K562 (cell line): ENCODE measurements at regions not wholly inside any gene's neighbourhood (a gene's known extent, or its start where the extent isn't known, plus 50 kb on each side); places are given as distances from the start of the nearest gene placed in this dataset.

Source experiments
- ATAC-seq: fragments of 200-7000 bp; cut with Tn5 transposase; 3 replicates; pipeline ENCODE4 v1.9.1; 2020; ENCODE audit warnings: moderate library complexity
- BruUV-seq: library from RNA; stranded (reverse); fragments of 400-500 nt; replicated peaks from 2 replicates; lab custom pipeline; 2021; lab: Mats Ljungman, UMichigan
- CTCF ChIA-PET: fragments of 300-600 bp; formaldehyde crosslinking; extraction: SDS; loops from one replicate; lab custom pipeline; 2021; ENCODE audit warnings: low intra/inter-chr PET ratio; lab: Yijun Ruan, JAX
- POLR2A ChIA-PET: fragments of 300-600, 350-650 bp; sonication (Branson Sonifier 250); formaldehyde crosslinking; extraction: SDS; loops from one replicate; lab custom pipeline; 2021; ENCODE audit warnings: antibody characterized with exemption, inconsistent platforms; lab: Yijun Ruan, JAX
- DNase-seq, 4 experiments: peaks; one replicate each; pipeline versions ENCODE4 v3.0.0 to v3.0.0-alpha.2; 2011 to 2018; ENCODE audit warnings: low spot score in 3 of 4, mixed read lengths in 3 of 4; ENCODE audit errors: extremely low read depth in 1 of 4
- FAIRE-seq: peaks from 2 replicates; lab custom pipeline; 2011; peaks lifted over from hg19 to GRCh38; lab: Jason Lieb, UNC
- H2AFZ ChIP-seq: 2 replicates; pipeline ENCODE4 v1.6.0; 2011; ENCODE audit warnings: low read depth, low read length, control low read depth, inconsistent platforms
- H3K27ac ChIP-seq: fragments of 200-600 bp; 3 replicates; pipeline ENCODE4 v1.8.0; 2011; ENCODE audit warnings: low read depth, mild to moderate bottlenecking, control low read depth, inconsistent platforms, low read length, moderate library complexity, mixed read lengths; ENCODE audit errors: extremely low read depth
- H3K27me3 ChIP-seq, 2 experiments: fragments of 300-600 bp in 1 of 2; 2 replicates in 1 of 2; 3 replicates in 1 of 2; pipeline versions ENCODE4 v1.6.0 to v1.8.0; 2011; ENCODE audit warnings: inconsistent platforms in 2 of 2, low read length in 2 of 2, mild to moderate bottlenecking in 1 of 2, mixed read lengths in 1 of 2, moderate library complexity in 1 of 2; ENCODE audit not compliant: control insufficient read depth in 2 of 2, insufficient read depth in 2 of 2
- H3K36me3 ChIP-seq: fragments of 300-600 bp; 3 replicates; pipeline ENCODE4 v1.8.0; 2011; ENCODE audit warnings: mild to moderate bottlenecking, low read length, inconsistent platforms; ENCODE audit not compliant: control insufficient read depth, insufficient read depth
- H3K4me1 ChIP-seq, 2 experiments: fragments of 200-600 bp in 1 of 2; replicated peaks in 1 of 2; 2 replicates in 1 of 2; 3 replicates in 1 of 2; pipeline versions ENCODE4 v1.5.1 to v1.8.0; 2011; ENCODE audit warnings: inconsistent platforms in 2 of 2, low read length in 2 of 2, mild to moderate bottlenecking in 1 of 2, mixed read lengths in 1 of 2, moderate library complexity in 1 of 2; ENCODE audit not compliant: control insufficient read depth in 2 of 2, insufficient read depth in 2 of 2
- H3K4me2 ChIP-seq: 2 replicates; pipeline ENCODE4 v1.6.1; 2011; ENCODE audit warnings: low read length, control low read depth, inconsistent platforms, mixed read lengths; ENCODE audit not compliant: insufficient read depth
- H3K4me3 ChIP-seq: fragments of 200-600 bp; sonication (generic), shearing (Covaris generic); 2 replicates; pipeline ENCODE4 v1.5.1; 2016; ENCODE audit warnings: control low read depth, inconsistent platforms
- H3K79me2 ChIP-seq: fragments of 200-600 bp; 3 replicates; pipeline ENCODE4 v1.8.0; 2011; ENCODE audit warnings: low read length, inconsistent platforms; ENCODE audit not compliant: control insufficient read depth, insufficient read depth
- H3K9ac ChIP-seq, 2 experiments: 2 replicates each; pipeline versions ENCODE4 v1.6.0 to v1.6.1; 2011; ENCODE audit warnings: low read depth in 2 of 2, low read length in 2 of 2, control low read depth in 1 of 2, inconsistent platforms in 1 of 2, mild to moderate bottlenecking in 1 of 2, mixed read lengths in 1 of 2; ENCODE audit not compliant: insufficient read depth in 1 of 2
- H3K9me1 ChIP-seq: one replicate; pipeline ENCODE4 v1.6.0; 2011; ENCODE audit warnings: inconsistent platforms, mild to moderate bottlenecking, low read length, moderate library complexity; ENCODE audit not compliant: control insufficient read depth, insufficient read depth
- H3K9me3 ChIP-seq: replicated peaks from 2 replicates; pipeline ENCODE4 v1.5.1; 2011; ENCODE audit warnings: low read depth, low read length, inconsistent platforms; ENCODE audit not compliant: control insufficient read depth, insufficient read depth
- H4K20me1 ChIP-seq: replicated peaks from 2 replicates; pipeline ENCODE4 v1.6.1; 2011; ENCODE audit warnings: low read length, inconsistent platforms, mixed read lengths; ENCODE audit not compliant: control insufficient read depth, insufficient read depth
- RBM34 ChIP-seq: fragments of 200-400 bp; formaldehyde crosslinking; IDR thresholded peaks from 2 replicates; pipeline ENCODE4 v1.6.1; 2018; ENCODE audit warnings: low read length, borderline replicate concordance; ENCODE audit not compliant: insufficient read depth
- TGIF2 ChIP-seq: sonication (generic); formaldehyde crosslinking; IDR thresholded peaks from 2 replicates; pipeline ENCODE4 v1.8.1; 2022; ENCODE audit warnings: mild to moderate bottlenecking, missing genetic modification reagents, moderate library complexity
- ZMIZ1 ChIP-seq, 2 experiments: fragments of 150-350 bp in 1 of 2; IDR thresholded peaks; 2 replicates each; pipeline ENCODE4 v1.6.1; 2012 to 2016; ENCODE audit warnings: low read depth in 2 of 2, low read length in 2 of 2, mild to moderate bottlenecking in 1 of 2, moderate library complexity in 1 of 2
- ZNF780A ChIP-seq: fragments of 250-450 bp; sonication (Bioruptor Pico); IDR thresholded peaks from 2 replicates; pipeline ENCODE4 v1.5.0; 2021; ENCODE audit warnings: mild to moderate bottlenecking
- WGBS: fragments of 100-300 bp; shearing (Covaris generic); methylation state at CpG from one replicate; pipeline ENCODE4 v1.1.6; 2016; ENCODE audit warnings: low coverage, mixed read lengths; ENCODE audit not compliant: insufficient coverage; ENCODE audit errors: missing lambda C conversion rate; 5-methylcytosine and 5-hydroxymethylcytosine counted together
- in situ Hi-C: fragments of 300-500 bp; cut with MboI; formaldehyde crosslinking; loops from 4 replicates; pipeline ENCODE4 v1.15.0; 2018; ENCODE audit warnings: inconsistent platforms, mixed read lengths
- intact Hi-C: fragments of 100-400 bp; cut with micrococcal nuclease; formaldehyde crosslinking; loops from 2 replicates; pipeline ENCODE4 v1.14.2; 2022

- no peak overlapping the region for H3K4me2 ChIP-seq
- ChIA-PET CTCF (no interaction called here), POLR2A (no interaction called here)
- intact Hi-C loops (no loop called here), in situ Hi-C loops (no loop called here)
- no peaks in the 10 kb centered on the region for H3K36me3 ChIP-seq
- TF ChIP-seq RBM34 = no peak
- TF ChIP-seq TGIF2 (CRISPR knock-in tag) = no peak
- TF ChIP-seq ZMIZ1 (IDR thresholded peaks at IDR 0.05; ENCODE audit: low read depth in 2 of 2, low read length in 2 of 2) = no peak
- no peak for TF ChIP-seq ZNF780A
- ATAC-seq (no peak), DNase-seq (no peak), FAIRE-seq (no peak)
- H3K4me1 ChIP-seq = no peaks in the 10 kb centered on the region
- H3K27ac ChIP-seq = no peak overlapping the region
- no peaks in the 10 kb centered on the region for H3K27me3 ChIP-seq
- H3K4me3 ChIP-seq = no peak overlapping the region
- H3K9me3 ChIP-seq = no peaks in the 10 kb centered on the region
- no peak overlapping the region for H2AFZ ChIP-seq
- H3K9me1 ChIP-seq = no peaks in the 10 kb centered on the region
- H4K20me1 ChIP-seq = no peaks in the 10 kb centered on the region
- H3K79me2 ChIP-seq = no peaks in the 10 kb centered on the region
- BruUV-seq = no TSS peak
- 3% methylated on average over 9 of the region's 9 CpGs for WGBS
- no peak overlapping the region for H3K9ac ChIP-seq
These were observed 92.1 kb upstream of the AJAP1 start for GRCh38 chr1:4562321-4562720.
